ENCODE measurements at regions not wholly inside any gene's neighbourhood (a gene's known extent, or its start where the extent isn't known, plus 50 kb on each side); places are given as distances from the start of the nearest gene placed in this dataset.

DNA sequence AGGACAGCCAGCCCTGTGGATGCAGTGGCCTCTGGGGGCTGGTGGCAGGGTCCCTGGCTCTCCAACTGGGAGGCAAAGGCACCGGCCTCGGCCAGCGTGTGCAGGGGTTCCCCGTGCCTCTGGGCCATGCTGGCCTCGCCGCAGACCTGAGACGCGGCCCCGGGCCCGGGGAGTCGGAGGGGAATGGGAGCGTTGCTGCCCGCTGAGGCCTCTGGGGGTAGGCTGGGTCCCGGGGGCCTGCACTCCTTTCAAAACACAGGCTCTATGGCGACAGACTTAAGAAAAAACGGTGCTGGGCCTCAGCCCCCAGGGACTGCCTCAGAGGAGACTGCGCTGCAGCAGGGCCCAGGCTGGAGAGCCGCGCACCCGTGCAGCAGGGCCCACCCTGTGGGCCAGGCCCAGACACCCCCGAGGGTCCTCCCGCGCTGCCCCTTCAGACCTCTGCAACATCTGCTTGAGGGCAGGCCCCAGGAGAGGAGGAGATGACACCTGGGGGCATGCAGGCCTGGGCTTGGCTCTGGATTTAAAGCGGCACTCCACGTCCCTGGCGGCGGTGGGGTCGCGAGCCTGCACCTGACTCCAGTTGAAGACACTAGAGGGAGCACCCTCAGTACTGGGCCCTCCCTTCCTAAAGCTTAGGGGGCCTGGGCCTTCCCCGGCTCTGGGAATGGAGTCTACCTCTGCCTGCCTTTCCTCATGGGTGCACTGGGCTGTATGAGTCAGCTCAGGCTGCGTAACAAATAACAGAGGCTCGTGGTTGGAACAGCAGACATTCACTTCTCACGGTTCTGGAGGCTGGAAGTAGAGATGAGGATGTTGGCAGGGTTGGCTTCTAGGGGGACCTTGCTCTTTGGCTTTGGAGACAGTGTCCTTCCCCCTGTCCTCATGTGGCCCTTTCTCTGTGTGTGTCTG lies 117.4 kb upstream of the RPS6KA2 start:
- 84 to 88% (median 86%) methylated on average over 28 to 33 of the region's 33 CpGs for WGBS, 3 donors
- H3K27ac ChIP-seq = no peak overlapping the region

DNA sequence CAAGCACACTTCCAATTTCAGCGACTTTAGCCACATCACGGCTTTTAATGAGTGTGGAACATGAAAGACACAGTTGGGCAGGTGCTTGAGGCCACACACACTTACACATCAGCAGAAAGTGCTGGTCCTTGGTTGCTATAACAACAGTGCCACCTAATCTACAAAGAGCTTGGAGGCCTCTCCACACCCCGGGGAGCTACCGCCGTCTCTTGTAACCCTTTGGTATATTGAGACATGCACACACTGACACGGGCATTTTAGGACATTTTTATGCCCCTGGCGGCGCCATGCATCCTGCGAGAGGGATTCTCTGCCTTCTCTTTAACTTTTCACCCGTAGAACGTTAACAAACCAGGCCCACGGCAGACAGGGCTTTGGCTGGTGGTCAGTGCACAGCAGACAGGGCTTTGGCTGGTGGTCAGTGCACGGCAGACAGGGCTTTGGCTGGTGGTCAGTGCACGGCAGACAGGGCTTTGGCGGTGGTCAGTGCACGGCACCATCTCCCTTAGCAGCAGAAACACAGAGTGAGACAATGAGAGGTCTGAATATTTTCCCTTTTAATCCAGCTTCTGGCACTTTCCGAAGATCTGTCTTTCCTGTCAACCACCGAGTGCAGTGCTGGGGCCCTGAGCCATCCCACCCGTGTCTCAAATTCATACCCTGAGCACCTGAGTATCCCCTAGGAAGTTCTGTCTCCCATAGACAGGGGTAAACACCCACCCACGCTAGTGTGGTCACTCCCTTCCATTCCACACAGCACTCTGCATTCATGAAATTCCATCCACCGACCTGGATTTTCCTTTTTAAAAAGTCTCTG lies 116.6 kb upstream of the RPS6KA2 start:
- H3K9me3 ChIP-seq = no peaks in the 10 kb centered on the region
- H3K36me3 ChIP-seq = no peaks in the 10 kb centered on the region
- 70 to 76% (median 74%) methylated on average over 21 of the region's 21 CpGs for WGBS, 3 donors
- no peak for DNase-seq
- H3K4me1 ChIP-seq (ENCODE audit: insufficient read depth) = no peaks in the 10 kb centered on the region
- H3K27me3 ChIP-seq = no peaks in the 10 kb centered on the region
- intact Hi-C loops (cut with DNase I) = no loop called here
- H3K4me3 ChIP-seq = no peak overlapping the region
- TF ChIP-seq, protein P1, sequence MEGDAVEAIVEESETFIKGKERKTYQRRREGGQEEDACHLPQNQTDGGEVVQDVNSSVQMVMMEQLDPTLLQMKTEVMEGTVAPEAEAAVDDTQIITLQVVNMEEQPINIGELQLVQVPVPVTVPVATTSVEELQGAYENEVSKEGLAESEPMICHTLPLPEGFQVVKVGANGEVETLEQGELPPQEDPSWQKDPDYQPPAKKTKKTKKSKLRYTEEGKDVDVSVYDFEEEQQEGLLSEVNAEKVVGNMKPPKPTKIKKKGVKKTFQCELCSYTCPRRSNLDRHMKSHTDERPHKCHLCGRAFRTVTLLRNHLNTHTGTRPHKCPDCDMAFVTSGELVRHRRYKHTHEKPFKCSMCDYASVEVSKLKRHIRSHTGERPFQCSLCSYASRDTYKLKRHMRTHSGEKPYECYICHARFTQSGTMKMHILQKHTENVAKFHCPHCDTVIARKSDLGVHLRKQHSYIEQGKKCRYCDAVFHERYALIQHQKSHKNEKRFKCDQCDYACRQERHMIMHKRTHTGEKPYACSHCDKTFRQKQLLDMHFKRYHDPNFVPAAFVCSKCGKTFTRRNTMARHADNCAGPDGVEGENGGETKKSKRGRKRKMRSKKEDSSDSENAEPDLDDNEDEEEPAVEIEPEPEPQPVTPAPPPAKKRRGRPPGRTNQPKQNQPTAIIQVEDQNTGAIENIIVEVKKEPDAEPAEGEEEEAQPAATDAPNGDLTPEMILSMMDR (IDR thresholded peaks at IDR 0.05) = no peak
- no peak for TF ChIP-seq EP300 (IDR thresholded peaks at IDR 0.05)
- no peak for TF ChIP-seq POLR2A (IDR thresholded peaks at IDR 0.05)
- H3K27ac ChIP-seq = no peak overlapping the region

More for the DNA sequence above, 117.4 kb upstream of the RPS6KA2 start:
- no peak for DNase-seq
- Histone ChIP-seq H3K27me3 (no peaks in the 10 kb centered on the region), H3K4me1 (ENCODE audit: insufficient read depth) (no peaks in the 10 kb centered on the region), H3K4me3 (no peak overlapping the region), H3K9me3 (no peaks in the 10 kb centered on the region), H3K36me3 (no peaks in the 10 kb centered on the region)
- TF ChIP-seq EP300 (IDR thresholded peaks at IDR 0.05) (no peak), POLR2A (IDR thresholded peaks at IDR 0.05) (no peak)
- TF ChIP-seq, protein P1 (IDR thresholded peaks at IDR 0.05) = no peak
- intact Hi-C loops (cut with DNase I) = no loop called here

DNA sequence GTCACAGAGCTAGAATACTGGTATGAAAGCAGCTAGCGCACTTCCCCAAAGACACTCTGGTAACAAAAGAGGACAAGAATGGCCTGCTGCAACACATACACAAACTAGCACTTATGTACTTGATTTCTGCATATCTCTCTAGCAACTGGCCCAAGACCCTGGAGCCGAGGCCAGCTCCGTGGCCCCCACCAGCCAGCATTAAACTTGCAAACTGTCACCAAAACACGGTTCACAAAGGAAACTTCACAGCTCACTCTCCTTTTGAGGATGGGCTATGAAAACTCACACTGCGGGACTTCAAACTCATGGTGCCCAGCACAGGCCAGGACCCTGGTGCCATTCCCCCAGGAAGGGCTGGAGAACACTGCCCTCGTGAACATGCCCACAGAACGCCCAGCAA lies 115.9 kb upstream of the RPS6KA2 start:
- no peaks in the 10 kb centered on the region for H3K36me3 ChIP-seq
- WGBS, 3 donors = 91 to 94% (median 92%) methylated on average over 7 of the region's 7 CpGs
- no peaks in the 10 kb centered on the region for H3K27me3 ChIP-seq
- intact Hi-C loops (cut with DNase I) = no loop called here
- no peaks in the 10 kb centered on the region for H3K9me3 ChIP-seq
- H3K27ac ChIP-seq = no peak overlapping the region
- DNase-seq = no peak
- H3K4me3 ChIP-seq = no peak overlapping the region
- H3K4me1 ChIP-seq (ENCODE audit: insufficient read depth) = no peaks in the 10 kb centered on the region
- TF ChIP-seq EP300 (IDR thresholded peaks at IDR 0.05) (no peak), POLR2A (IDR thresholded peaks at IDR 0.05) (no peak)
- TF ChIP-seq, protein P1 (IDR thresholded peaks at IDR 0.05) = no peak

GRCh38 chr6:166739976-166740318 lies 112.9 kb upstream of the RPS6KA2 start:
- DNase-seq = no peak
- TF ChIP-seq POLR2A (IDR thresholded peaks at IDR 0.05) (no peak), EP300 (IDR thresholded peaks at IDR 0.05) (no peak)
- TF ChIP-seq, protein P1 (IDR thresholded peaks at IDR 0.05) = no peak
- Histone ChIP-seq H3K27me3 (no peaks in the 10 kb centered on the region), H3K27ac (no peak overlapping the region), H3K4me3 (no peak overlapping the region), H3K36me3 (no peaks in the 10 kb centered on the region), H3K9me3 (no peaks in the 10 kb centered on the region), H3K4me1 (ENCODE audit: insufficient read depth) (no peaks in the 10 kb centered on the region)
- intact Hi-C loops (cut with DNase I) = no loop called here
- WGBS, 3 donors = 75 to 84% (median 79%) methylated on average over 1 of the region's 1 CpG
